ENCODE measurements at regions not wholly inside any gene's neighbourhood (a gene's known extent, or its start where the extent isn't known, plus 50 kb on each side); places are given as distances from the start of the nearest gene placed in this dataset.

GRCh38 chr15:45751629-45752028, 116.8 kb downstream of the SQOR start:
- no peak for TF ChIP-seq CTCF (conservative IDR thresholded peaks at IDR 0.05)
- Mint-ChIP-seq H3K27me3 (ENCODE audit: insufficient read depth) (peaks cover 7% of the 10 kb centered on the region), H3K4me1 (no peaks in the 10 kb centered on the region), H3K36me3 (ENCODE audit: low read depth) (no peaks in the 10 kb centered on the region), H3K9me3 (peaks cover 10% of the 10 kb centered on the region), H3K27ac (no peak overlapping the region), H3K4me3 (no peak overlapping the region)
- Histone ChIP-seq H3K9ac (ENCODE audit: extremely low read depth, low read length, poor library complexity, severe bottlenecking) (no peak overlapping the region), H3K27ac (ENCODE audit: low read depth, low read length) (no peak overlapping the region), H3K4me3 (ENCODE audit: low read length) (no peak overlapping the region), H3K4me1 (ENCODE audit: control insufficient read depth, insufficient read depth, low read length) (no peaks in the 10 kb centered on the region), H3K27me3 (ENCODE audit: control insufficient read depth, insufficient read depth, low read length, poor library complexity, severe bottlenecking) (no peaks in the 10 kb centered on the region), H3K9me3 (ENCODE audit: control insufficient read depth, low read length) (no peaks in the 10 kb centered on the region), H3K36me3 (ENCODE audit: control insufficient read depth, insufficient read depth, low read length) (no peaks in the 10 kb centered on the region)
- no peak for DNase-seq
- 90% methylated on average over 2 of the region's 3 CpGs; no CpG with 5 or more reads in 1 of the 2 experiments for WGBS, 2 experiments (ENCODE audit: insufficient coverage in 1 of 2, insufficient read length in 1 of 2)

- peaks cover 8% of the 10 kb centered on the region for H3K27me3 Mint-ChIP-seq (ENCODE audit: insufficient read depth)
- Histone ChIP-seq H3K4me1 (ENCODE audit: control insufficient read depth, insufficient read depth, low read length) (no peaks in the 10 kb centered on the region), H3K27me3 (ENCODE audit: control insufficient read depth, insufficient read depth, low read length, poor library complexity, severe bottlenecking) (peaks cover 6% of the 10 kb centered on the region), H3K4me3 (ENCODE audit: low read length) (no peak overlapping the region), H3K9me3 (ENCODE audit: control insufficient read depth, low read length) (no peaks in the 10 kb centered on the region), H3K27ac (ENCODE audit: low read depth, low read length) (no peak overlapping the region), H3K36me3 (ENCODE audit: control insufficient read depth, insufficient read depth, low read length) (no peaks in the 10 kb centered on the region), H3K9ac (ENCODE audit: extremely low read depth, low read length, poor library complexity, severe bottlenecking) (no peak overlapping the region)
- DNase-seq: no peak
- TF ChIP-seq CTCF (conservative IDR thresholded peaks at IDR 0.05): no peak
- no peak overlapping the region for H3K27ac Mint-ChIP-seq
- WGBS, 2 experiments (ENCODE audit: insufficient coverage in 1 of 2, insufficient read length in 1 of 2): 50 to 84% methylated on average over 2 to 3 of the region's 3 CpGs
- H3K4me3 Mint-ChIP-seq: no peak overlapping the region
- H3K36me3 Mint-ChIP-seq (ENCODE audit: low read depth): no peaks in the 10 kb centered on the region
- H3K4me1 Mint-ChIP-seq: peaks cover 13% of the 10 kb centered on the region
- H3K9me3 Mint-ChIP-seq: no peaks in the 10 kb centered on the region
These were observed 125.1 kb downstream of the SQOR start for GRCh38 chr15:45759936-45760335.

GRCh38 chr15:45762726-45763125, 127.9 kb downstream of the SQOR start:
- H3K4me1 ChIP-seq (ENCODE audit: control insufficient read depth, insufficient read depth, low read length): no peaks in the 10 kb centered on the region
- H3K27me3 ChIP-seq (ENCODE audit: control insufficient read depth, insufficient read depth, low read length, poor library complexity, severe bottlenecking): peaks cover 6% of the 10 kb centered on the region
- Mint-ChIP-seq H3K9me3 (no peaks in the 10 kb centered on the region), H3K36me3 (ENCODE audit: low read depth) (no peaks in the 10 kb centered on the region), H3K4me1 (peaks cover 13% of the 10 kb centered on the region), H3K4me3 (no peak overlapping the region), H3K27me3 (ENCODE audit: insufficient read depth) (peaks cover 1% of the 10 kb centered on the region), H3K27ac (no peak overlapping the region)
- no peaks in the 10 kb centered on the region for H3K9me3 ChIP-seq (ENCODE audit: control insufficient read depth, low read length)
- TF ChIP-seq CTCF (conservative IDR thresholded peaks at IDR 0.05): no peak
- H3K36me3 ChIP-seq (ENCODE audit: control insufficient read depth, insufficient read depth, low read length): no peaks in the 10 kb centered on the region
- DNase-seq: no peak
- no peak overlapping the region for H3K27ac ChIP-seq (ENCODE audit: low read depth, low read length)
- H3K9ac ChIP-seq (ENCODE audit: extremely low read depth, low read length, poor library complexity, severe bottlenecking): no peak overlapping the region
- no peak overlapping the region for H3K4me3 ChIP-seq (ENCODE audit: low read length)
- WGBS, 2 experiments (ENCODE audit: insufficient coverage in 1 of 2, insufficient read length in 1 of 2): 83 to 86% methylated on average over 1 of the region's 1 CpG
